ENCODE measurements at regions not wholly inside any gene's neighbourhood (a gene's known extent, or its start where the extent isn't known, plus 50 kb on each side); places are given as distances from the start of the nearest gene placed in this dataset.

DNA sequence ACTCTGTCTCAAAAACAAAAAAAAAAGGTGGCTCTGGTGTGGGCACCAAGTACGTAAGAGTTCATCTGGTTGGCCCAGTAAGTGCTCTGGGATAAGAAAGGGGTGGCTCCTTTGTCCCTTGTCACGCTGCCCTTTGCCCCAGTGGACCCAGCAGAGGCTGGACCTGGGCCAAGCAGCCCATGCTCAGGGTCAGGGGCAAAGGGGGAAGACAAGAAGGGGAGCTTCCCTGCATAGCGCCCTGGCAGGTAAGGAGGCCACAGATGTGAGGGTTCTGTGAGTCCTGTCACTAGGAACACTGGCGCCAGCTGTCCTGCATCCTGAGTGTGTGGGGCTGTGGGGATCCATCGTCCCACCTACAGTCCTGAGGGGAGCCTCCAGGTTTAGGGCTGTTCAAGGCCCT, 65.3 kb downstream of the GADD45G start:
- Histone ChIP-seq H3K27me3 (ENCODE audit: insufficient read depth, poor library complexity, severe bottlenecking) (no peaks in the 10 kb centered on the region), H3K27ac (ENCODE audit: poor library complexity, severe bottlenecking) (no peak overlapping the region), H3K36me3 (ENCODE audit: low read depth) (no peaks in the 10 kb centered on the region), H3K9me3 (ENCODE audit: severe bottlenecking) (no peaks in the 10 kb centered on the region), H3K4me3 (ENCODE audit: severe bottlenecking) (no peak overlapping the region), H3K4me1 (ENCODE audit: insufficient read depth, poor library complexity, severe bottlenecking) (no peaks in the 10 kb centered on the region)
- no peak for DNase-seq (ENCODE audit: low spot score)
- TF ChIP-seq, protein P1, sequence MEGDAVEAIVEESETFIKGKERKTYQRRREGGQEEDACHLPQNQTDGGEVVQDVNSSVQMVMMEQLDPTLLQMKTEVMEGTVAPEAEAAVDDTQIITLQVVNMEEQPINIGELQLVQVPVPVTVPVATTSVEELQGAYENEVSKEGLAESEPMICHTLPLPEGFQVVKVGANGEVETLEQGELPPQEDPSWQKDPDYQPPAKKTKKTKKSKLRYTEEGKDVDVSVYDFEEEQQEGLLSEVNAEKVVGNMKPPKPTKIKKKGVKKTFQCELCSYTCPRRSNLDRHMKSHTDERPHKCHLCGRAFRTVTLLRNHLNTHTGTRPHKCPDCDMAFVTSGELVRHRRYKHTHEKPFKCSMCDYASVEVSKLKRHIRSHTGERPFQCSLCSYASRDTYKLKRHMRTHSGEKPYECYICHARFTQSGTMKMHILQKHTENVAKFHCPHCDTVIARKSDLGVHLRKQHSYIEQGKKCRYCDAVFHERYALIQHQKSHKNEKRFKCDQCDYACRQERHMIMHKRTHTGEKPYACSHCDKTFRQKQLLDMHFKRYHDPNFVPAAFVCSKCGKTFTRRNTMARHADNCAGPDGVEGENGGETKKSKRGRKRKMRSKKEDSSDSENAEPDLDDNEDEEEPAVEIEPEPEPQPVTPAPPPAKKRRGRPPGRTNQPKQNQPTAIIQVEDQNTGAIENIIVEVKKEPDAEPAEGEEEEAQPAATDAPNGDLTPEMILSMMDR (IDR thresholded peaks at IDR 0.05; ENCODE audit: poor library complexity, severe bottlenecking) = no peak
- no peak for ATAC-seq (ENCODE audit: low read depth)

DNA sequence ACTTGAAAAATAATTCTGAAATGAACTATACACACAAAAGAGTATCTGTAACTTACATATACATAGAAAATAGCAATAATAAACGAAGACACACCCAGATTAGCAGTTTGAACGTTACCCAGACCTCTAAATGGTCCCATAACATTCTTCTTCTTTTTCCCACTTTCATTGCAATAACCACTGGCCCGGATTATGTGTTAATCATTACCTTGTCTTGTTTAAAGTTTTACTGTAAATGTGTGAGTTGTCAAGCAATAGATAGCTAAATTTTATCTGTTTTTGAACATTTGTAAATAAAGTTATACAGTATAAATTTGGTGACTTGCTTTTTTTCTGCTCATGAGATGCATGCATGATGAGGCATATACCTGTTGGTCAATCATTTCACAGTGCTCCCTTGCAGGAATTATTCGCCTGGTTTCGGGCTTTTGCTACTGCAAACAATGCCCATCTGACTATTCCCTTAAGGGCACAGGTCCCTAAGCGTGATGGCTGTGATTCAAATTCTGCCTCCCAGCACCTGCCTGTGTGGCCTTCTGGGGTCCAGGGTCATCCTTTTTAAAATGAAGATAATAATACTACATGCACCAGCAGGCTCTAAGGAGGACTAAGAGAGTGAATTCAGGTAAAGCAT, 66.1 kb downstream of the GADD45G start:
- Histone ChIP-seq H3K27me3 (ENCODE audit: insufficient read depth, poor library complexity, severe bottlenecking) (no peaks in the 10 kb centered on the region), H3K36me3 (ENCODE audit: low read depth) (no peaks in the 10 kb centered on the region), H3K9me3 (ENCODE audit: severe bottlenecking) (no peaks in the 10 kb centered on the region), H3K4me3 (ENCODE audit: severe bottlenecking) (no peak overlapping the region), H3K27ac (ENCODE audit: poor library complexity, severe bottlenecking) (no peak overlapping the region), H3K4me1 (ENCODE audit: insufficient read depth, poor library complexity, severe bottlenecking) (no peaks in the 10 kb centered on the region)
- TF ChIP-seq, protein P1 (IDR thresholded peaks at IDR 0.05; ENCODE audit: poor library complexity, severe bottlenecking) = no peak
- ATAC-seq (ENCODE audit: low read depth) (no peak), DNase-seq (ENCODE audit: low spot score) (no peak)

DNA sequence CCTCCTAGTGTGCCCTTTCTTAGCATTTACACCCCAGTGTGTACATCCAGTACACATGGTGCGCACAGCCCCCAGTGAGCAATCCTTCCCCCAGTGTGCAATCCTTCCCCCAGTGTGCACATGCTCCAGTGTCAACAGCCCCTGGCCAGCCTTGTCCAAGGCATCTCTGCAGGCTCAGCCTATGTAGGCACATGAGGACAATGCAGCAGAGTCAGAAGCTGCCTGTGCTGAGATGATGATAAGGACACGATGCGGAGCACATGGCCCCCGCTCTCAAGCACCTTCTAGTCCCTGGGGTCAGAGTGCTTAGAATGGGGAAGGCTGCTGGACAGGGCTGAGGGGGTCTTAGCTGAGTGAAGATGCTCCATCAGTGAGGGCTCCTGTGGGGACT, 69.8 kb downstream of the GADD45G start:
- no peak for ATAC-seq (ENCODE audit: low read depth)
- Histone ChIP-seq H3K36me3 (ENCODE audit: low read depth) (no peaks in the 10 kb centered on the region), H3K9me3 (ENCODE audit: severe bottlenecking) (no peaks in the 10 kb centered on the region), H3K4me3 (ENCODE audit: severe bottlenecking) (no peak overlapping the region), H3K27me3 (ENCODE audit: insufficient read depth, poor library complexity, severe bottlenecking) (no peaks in the 10 kb centered on the region), H3K27ac (ENCODE audit: poor library complexity, severe bottlenecking) (no peak overlapping the region), H3K4me1 (ENCODE audit: insufficient read depth, poor library complexity, severe bottlenecking) (no peaks in the 10 kb centered on the region)
- no peak for DNase-seq (ENCODE audit: low spot score)
- TF ChIP-seq, protein P1 (IDR thresholded peaks at IDR 0.05; ENCODE audit: poor library complexity, severe bottlenecking) = no peak

DNA sequence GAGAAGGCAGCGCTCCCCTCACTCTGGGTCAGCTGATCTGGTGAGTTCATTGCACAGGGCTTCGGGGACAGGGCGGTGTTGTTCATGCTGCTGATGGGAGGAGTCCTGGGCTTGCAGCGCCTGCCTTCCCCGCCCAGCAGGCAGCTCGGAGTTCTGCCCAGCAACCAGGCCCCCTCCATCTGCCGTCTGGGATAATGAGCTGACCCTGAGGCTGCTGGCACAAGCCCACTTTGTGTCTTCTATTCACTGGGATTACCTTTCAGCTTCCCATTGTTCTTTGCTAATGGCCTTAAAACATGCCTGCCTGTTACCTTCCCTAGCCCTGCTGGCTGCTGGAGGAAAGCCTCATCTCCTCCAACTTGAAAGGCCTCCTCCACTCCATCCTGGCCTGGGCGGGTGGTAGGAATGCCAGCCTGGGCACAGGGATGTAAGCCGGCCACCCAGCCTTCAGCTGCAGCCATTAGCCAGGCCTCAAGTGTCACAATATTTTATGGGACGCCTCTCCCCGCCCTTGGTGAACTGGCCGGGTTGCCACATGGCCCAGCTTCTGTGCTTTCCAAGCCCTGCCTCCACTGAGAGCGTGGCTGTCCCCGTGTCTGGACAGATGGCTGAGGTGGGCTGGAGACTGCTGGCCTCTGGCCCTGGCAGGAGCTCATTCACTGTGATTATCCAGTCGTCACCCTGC, 70.4 kb downstream of the GADD45G start:
- no peak overlapping the region for H3K27ac ChIP-seq (ENCODE audit: poor library complexity, severe bottlenecking)
- ATAC-seq (ENCODE audit: low read depth) = no peak; the same call in 2 of the 3 replicates
- H3K27me3 ChIP-seq (ENCODE audit: insufficient read depth, poor library complexity, severe bottlenecking) = no peaks in the 10 kb centered on the region
- TF ChIP-seq, protein P1 (IDR thresholded peaks at IDR 0.05; ENCODE audit: poor library complexity, severe bottlenecking) = no peak
- H3K4me3 ChIP-seq (ENCODE audit: severe bottlenecking) = no peak overlapping the region
- no peak for DNase-seq (ENCODE audit: low spot score)
- H3K4me1 ChIP-seq (ENCODE audit: insufficient read depth, poor library complexity, severe bottlenecking) = no peaks in the 10 kb centered on the region
- no peaks in the 10 kb centered on the region for H3K9me3 ChIP-seq (ENCODE audit: severe bottlenecking)
- H3K36me3 ChIP-seq (ENCODE audit: low read depth) = no peaks in the 10 kb centered on the region

DNA sequence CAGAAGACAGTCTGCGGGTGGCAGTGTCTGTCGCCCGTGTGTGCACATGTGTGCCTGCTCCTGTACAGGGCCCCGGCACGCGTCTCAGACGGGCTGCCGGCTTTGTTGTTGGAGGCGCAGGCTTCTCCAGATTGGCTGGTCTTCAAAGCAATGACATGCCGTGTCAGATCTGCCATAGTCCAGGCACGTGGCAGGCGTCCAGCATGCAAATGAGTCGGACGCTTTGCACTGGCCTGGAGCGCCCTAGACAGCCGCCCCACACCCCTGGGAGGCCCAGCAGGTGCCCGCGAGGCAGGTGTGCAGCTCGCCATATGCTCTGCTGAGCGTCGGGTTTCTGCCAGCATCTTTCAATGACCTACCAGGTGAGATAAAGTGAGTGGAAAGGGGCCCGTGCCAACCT, 71.5 kb downstream of the GADD45G start:
- TF ChIP-seq, protein P1 (IDR thresholded peaks at IDR 0.05; ENCODE audit: poor library complexity, severe bottlenecking) = no peak
- H3K4me1 ChIP-seq (ENCODE audit: insufficient read depth, poor library complexity, severe bottlenecking) = no peaks in the 10 kb centered on the region
- H3K4me3 ChIP-seq (ENCODE audit: severe bottlenecking) = no peak overlapping the region
- H3K27ac ChIP-seq (ENCODE audit: poor library complexity, severe bottlenecking) = no peak overlapping the region
- no peak for ATAC-seq (ENCODE audit: low read depth)
- no peaks in the 10 kb centered on the region for H3K36me3 ChIP-seq (ENCODE audit: low read depth)
- no peaks in the 10 kb centered on the region for H3K27me3 ChIP-seq (ENCODE audit: insufficient read depth, poor library complexity, severe bottlenecking)
- H3K9me3 ChIP-seq (ENCODE audit: severe bottlenecking) = no peaks in the 10 kb centered on the region
- no peak for DNase-seq (ENCODE audit: low spot score)
